ENCODE measurements at regions not wholly inside any gene's neighbourhood (a gene's known extent, or its start where the extent isn't known, plus 50 kb on each side); places are given as distances from the start of the nearest gene placed in this dataset.
A peak's percentile ranks its signal among the peaks of the same experiment; 100 is the strongest.
"Not testable (repeated sequence)": the region's sequence is repeated elsewhere in the genome, so short reads cannot be mapped to it uniquely, and the experiment has no call there.

- H3K9me3 ChIP-seq (replicated peaks in 1 of 11) = peaks cover 10 to 27% (median 17%) of the 10 kb centered on the region in 11 experiments
- peak overlapping the region in 3 of 10 experiments; percentile 25 to 51 (median 44); a peak in 2 of 20 replicates for H3K4me3 ChIP-seq
- H4K20me1 ChIP-seq = no peaks in the 10 kb centered on the region
- TF ChIP-seq Cebpa-rat (IDR thresholded peaks at IDR 0.05) = no peak
- peak overlapping the region; percentile 59 to 94 (median 88) for H3K4me2 ChIP-seq
- peaks cover 37 to 79% (median 67%) of the 10 kb centered on the region in 10 experiments for H3K4me1 ChIP-seq
- peak overlapping the region in 6 of 11 experiments; percentile 44 to 75 (median 58); a peak in 10 of 22 replicates for H3K27ac ChIP-seq
- peaks cover 0 to 1% (median 0%) of the 10 kb centered on the region in 11 experiments; a peak in 2 of 22 replicates for H3K36me3 ChIP-seq
- H3K9ac ChIP-seq = peak overlapping the region in 2 of 11 experiments; percentile 56 to 61; a peak in 2 of 22 replicates
- peaks cover 0 to 20% (median 0%) of the 10 kb centered on the region in 11 experiments; a peak in 4 of 22 replicates for H3K27me3 ChIP-seq
Measured at GRCh38 chr2:238525990-238526389, 99.3 kb downstream of the ASB1 start.

GRCh38 chr2:238527565-238527964 lies 100.8 kb downstream of the ASB1 start:
- Histone ChIP-seq H3K4me1 (peaks cover 39 to 72% (median 61%) of the 10 kb centered on the region in 10 experiments), H3K27ac (no peak overlapping the region)
- no peak for TF ChIP-seq Cebpa-rat (IDR thresholded peaks at IDR 0.05)

GRCh38 chr2:238528953-238529781 lies 102.4 kb downstream of the ASB1 start:
- Histone ChIP-seq H3K27ac (no peak overlapping the region), H3K27me3 (peaks cover 0 to 13% (median 0%) of the 10 kb centered on the region in 11 experiments; a peak in 4 of 22 replicates), H4K20me1 (no peaks in the 10 kb centered on the region), H3K4me1 (peaks cover 26 to 56% (median 45%) of the 10 kb centered on the region in 10 experiments), H3K4me3 (no peak overlapping the region), H3K9ac (no peak overlapping the region), H3K9me3 (replicated peaks in 1 of 11) (peaks cover 42 to 55% (median 45%) of the 10 kb centered on the region in 11 experiments), H3K36me3 (peaks cover 0 to 14% (median 4%) of the 10 kb centered on the region in 11 experiments; a peak in 5 of 22 replicates), H3K4me2 (peak overlapping the region in 3 of 11 experiments; percentile 16 to 89 (median 87); a peak in 2 of 22 replicates)
- no peak for TF ChIP-seq Cebpa-rat (IDR thresholded peaks at IDR 0.05)

More at GRCh38 chr2:238527565-238527964, 100.8 kb downstream of the ASB1 start:
- H3K27me3 ChIP-seq = peaks cover 0 to 20% (median 0%) of the 10 kb centered on the region in 11 experiments; a peak in 4 of 22 replicates
- H3K36me3 ChIP-seq = peaks cover 0 to 10% (median 0%) of the 10 kb centered on the region in 11 experiments; a peak in 5 of 22 replicates
- H3K4me3 ChIP-seq = no peak overlapping the region
- peaks cover 26 to 39% (median 29%) of the 10 kb centered on the region in 11 experiments for H3K9me3 ChIP-seq (replicated peaks in 1 of 11)
- H3K4me2 ChIP-seq = peak overlapping the region in 8 of 11 experiments; percentile 5 to 94 (median 88); a peak in 11 of 22 replicates
- no peak overlapping the region for H3K9ac ChIP-seq
- no peaks in the 10 kb centered on the region for H4K20me1 ChIP-seq

- H3K36me3 ChIP-seq = peaks cover 0 to 14% (median 4%) of the 10 kb centered on the region in 11 experiments; a peak in 5 of 22 replicates
- H3K27ac ChIP-seq, H3K4me2 ChIP-seq, H4K20me1 ChIP-seq, H3K9ac ChIP-seq, H3K4me3 ChIP-seq, H3K27me3 ChIP-seq: not testable (repeated sequence)
- peaks cover 50 to 74% (median 57%) of the 10 kb centered on the region in 11 experiments for H3K9me3 ChIP-seq (replicated peaks in 1 of 11)
- H3K4me1 ChIP-seq = peaks cover 8 to 36% (median 25%) of the 10 kb centered on the region in 10 experiments
Measured at GRCh38 chr2:238531017-238531645, 104.4 kb downstream of the ASB1 start.

GRCh38 chr2:238543732-238544131 lies 117.0 kb downstream of the ASB1 start:
- not testable (repeated sequence) for H3K27me3 ChIP-seq, H4K20me1 ChIP-seq, H3K4me2 ChIP-seq, H3K9ac ChIP-seq, H3K4me1 ChIP-seq, H3K4me3 ChIP-seq, H3K27ac ChIP-seq, H3K36me3 ChIP-seq
- TF ChIP-seq Cebpa-rat (IDR thresholded peaks at IDR 0.05) = 0 out of 22 replicates have a peak, but pooled peaks of 1 of the 11 experiments have one; percentile 9
- H3K9me3 ChIP-seq (replicated peaks in 1 of 11) = peaks cover 29 to 68% (median 43%) of the 10 kb centered on the region in 11 experiments; a peak in 21 of 22 replicates

GRCh38 chr2:238548902-238549462 lies 122.3 kb downstream of the ASB1 start:
- H3K9me3 ChIP-seq (replicated peaks in 1 of 11) = peaks cover 20 to 67% (median 43%) of the 10 kb centered on the region in 11 experiments
- no peaks in the 10 kb centered on the region for H3K36me3 ChIP-seq
- no peak overlapping the region for H3K9ac ChIP-seq
- TF ChIP-seq Cebpa-rat (IDR thresholded peaks at IDR 0.05) = peak in 1 of 11 experiments; percentile 23; a peak in 1 of 22 replicates
- no peak overlapping the region for H3K4me2 ChIP-seq
- no peaks in the 10 kb centered on the region; a peak in 1 of 22 replicates for H3K27me3 ChIP-seq
- H4K20me1 ChIP-seq = no peaks in the 10 kb centered on the region
- H3K4me1 ChIP-seq = no peaks in the 10 kb centered on the region
- no peak overlapping the region for H3K27ac ChIP-seq
- H3K4me3 ChIP-seq = no peak overlapping the region

GRCh38 chr2:238549866-238550265 lies 123.1 kb downstream of the ASB1 start:
- H3K9ac ChIP-seq = no peak overlapping the region
- TF ChIP-seq Cebpa-rat (IDR thresholded peaks at IDR 0.05) = no peak
- H3K9me3 ChIP-seq (replicated peaks in 1 of 11) = peaks cover 22 to 72% (median 46%) of the 10 kb centered on the region in 11 experiments
- H4K20me1 ChIP-seq = no peaks in the 10 kb centered on the region
- H3K27me3 ChIP-seq = no peaks in the 10 kb centered on the region; a peak in 1 of 22 replicates
- H3K4me2 ChIP-seq = no peak overlapping the region
- H3K36me3 ChIP-seq = no peaks in the 10 kb centered on the region
- no peak overlapping the region for H3K4me3 ChIP-seq
- no peak overlapping the region for H3K27ac ChIP-seq
- H3K4me1 ChIP-seq = peaks cover 0 to 3% (median 0%) of the 10 kb centered on the region in 10 experiments; a peak in 1 of 20 replicates

GRCh38 chr2:238551091-238551490 lies 124.4 kb downstream of the ASB1 start:
- no peak overlapping the region for H3K4me3 ChIP-seq
- H3K9ac ChIP-seq = no peak overlapping the region
- no peaks in the 10 kb centered on the region for H4K20me1 ChIP-seq
- H3K4me2 ChIP-seq = no peak overlapping the region
- TF ChIP-seq Cebpa-rat (IDR thresholded peaks at IDR 0.05) = no peak
- no peaks in the 10 kb centered on the region for H3K36me3 ChIP-seq
- no peak overlapping the region for H3K27ac ChIP-seq
- H3K4me1 ChIP-seq = peaks cover 0 to 5% (median 0%) of the 10 kb centered on the region in 10 experiments; a peak in 1 of 20 replicates
- H3K27me3 ChIP-seq = no peaks in the 10 kb centered on the region; a peak in 1 of 22 replicates
- peaks cover 22 to 61% (median 43%) of the 10 kb centered on the region in 11 experiments for H3K9me3 ChIP-seq (replicated peaks in 1 of 11)

Measured in BLaER1 treated with 17β-estradiol and CSF1 and Interleukin-3, amounts not matched to agents 10 nM and 100 nM (cell line).